ENCODE measurements at regions not wholly inside any gene's neighbourhood (a gene's known extent, or its start where the extent isn't known, plus 50 kb on each side); places are given as distances from the start of the nearest gene placed in this dataset.
"Not testable (repeated sequence)": the region's sequence is repeated elsewhere in the genome, so short reads cannot be mapped to it uniquely, and the experiment has no call there.

GRCh38 chr18:70634576-70635147 lies 345.8 kb downstream of the SOCS6 start:
- no peaks in the 10 kb centered on the region for H3K4me1 Mint-ChIP-seq
- no peaks in the 10 kb centered on the region for H3K36me3 Mint-ChIP-seq (ENCODE audit: low read depth)
- H3K9me3 Mint-ChIP-seq = peaks cover 3% of the 10 kb centered on the region
- no peaks in the 10 kb centered on the region for H3K27me3 Mint-ChIP-seq
- no peak overlapping the region for H3K27ac Mint-ChIP-seq
- no peak overlapping the region for H3K4me3 Mint-ChIP-seq
- ATAC-seq (replicated peaks) = no peak

DNA sequence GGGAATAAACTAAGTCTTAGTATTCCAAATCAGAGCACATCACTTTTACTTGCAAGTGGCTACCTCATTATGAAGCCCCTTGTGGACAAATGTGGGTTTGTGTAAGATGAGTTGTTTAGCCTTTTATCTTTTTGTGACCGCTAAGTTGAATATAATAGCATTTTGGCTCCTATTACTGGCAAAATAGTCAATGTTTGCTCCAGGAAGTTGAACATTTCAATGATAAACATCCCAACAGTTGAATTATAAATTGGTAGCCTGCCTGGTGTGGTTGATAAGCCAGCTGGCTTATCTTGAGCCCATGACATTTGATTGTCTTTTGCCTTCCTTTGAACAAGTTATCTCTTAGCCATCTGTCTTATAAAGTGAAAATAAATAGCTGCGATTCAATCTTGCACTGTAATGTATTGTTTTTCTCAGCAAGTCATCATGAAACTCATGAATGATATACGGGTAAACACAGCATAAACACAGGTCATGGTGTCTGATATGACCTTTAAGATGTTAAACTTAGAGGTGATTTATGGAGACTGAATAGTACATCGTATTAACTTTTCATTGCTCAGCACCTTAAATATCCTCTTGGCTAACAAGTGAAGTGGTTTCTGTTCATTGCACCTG lies 338.4 kb downstream of the SOCS6 start:
- Mint-ChIP-seq H3K27me3 (no peaks in the 10 kb centered on the region), H3K4me3 (no peak overlapping the region), H3K36me3 (ENCODE audit: low read depth) (no peaks in the 10 kb centered on the region), H3K27ac (no peak overlapping the region), H3K4me1 (peaks cover 6% of the 10 kb centered on the region), H3K9me3 (no peaks in the 10 kb centered on the region)
- no peak for ATAC-seq (replicated peaks)

DNA sequence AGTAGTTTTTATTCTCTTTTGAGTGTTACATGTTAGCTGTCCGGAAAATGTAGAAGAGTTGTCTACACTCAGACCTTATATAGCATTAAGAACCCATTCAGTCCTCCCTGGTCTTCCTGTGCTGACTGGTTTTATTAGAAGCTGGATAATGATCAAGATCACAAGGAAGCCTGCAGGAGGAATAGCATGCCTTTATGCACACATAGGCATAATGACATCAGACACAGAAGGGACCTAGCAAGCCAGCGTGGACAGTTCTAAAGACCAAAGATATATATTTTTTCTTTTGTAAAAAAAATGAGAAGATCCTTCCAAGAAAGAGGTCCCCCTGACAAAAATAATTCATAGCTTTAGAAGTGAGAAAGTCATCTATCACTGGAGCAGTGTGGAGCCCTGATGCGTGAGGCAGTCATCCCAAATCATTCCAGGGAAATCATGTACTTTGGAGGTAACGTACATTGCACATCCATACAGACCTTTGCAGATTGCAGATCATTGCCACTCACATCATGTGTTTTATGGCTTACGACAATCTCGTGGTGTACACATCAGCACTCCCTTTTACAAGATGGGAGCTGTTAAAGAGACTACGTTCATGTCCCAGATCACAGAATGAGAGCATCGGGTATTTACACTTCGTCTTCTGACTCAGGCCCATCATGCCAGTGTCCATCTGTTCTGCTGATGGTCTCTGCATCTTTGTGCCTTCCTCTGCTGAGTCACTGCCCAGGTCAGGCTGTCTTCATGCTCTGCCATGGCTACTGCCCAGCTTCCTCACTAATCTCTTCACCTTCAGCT lies 334.0 kb downstream of the SOCS6 start:
- peaks cover 32% of the 10 kb centered on the region for H3K4me1 Mint-ChIP-seq
- no peaks in the 10 kb centered on the region for H3K36me3 Mint-ChIP-seq (ENCODE audit: low read depth)
- no peaks in the 10 kb centered on the region for H3K27me3 Mint-ChIP-seq
- peaks cover 3% of the 10 kb centered on the region for H3K9me3 Mint-ChIP-seq
- no peak overlapping the region for H3K27ac Mint-ChIP-seq
- no peak overlapping the region for H3K4me3 Mint-ChIP-seq
- ATAC-seq (replicated peaks) = no peak

GRCh38 chr18:70621710-70622109 lies 332.9 kb downstream of the SOCS6 start:
- H3K9me3 Mint-ChIP-seq = peaks cover 3% of the 10 kb centered on the region
- H3K4me3 Mint-ChIP-seq = peak overlapping the region; percentile 74
- no peaks in the 10 kb centered on the region for H3K36me3 Mint-ChIP-seq (ENCODE audit: low read depth)
- H3K27ac Mint-ChIP-seq = peak overlapping the region; percentile 86
- no peaks in the 10 kb centered on the region for H3K27me3 Mint-ChIP-seq
- H3K4me1 Mint-ChIP-seq = peaks cover 32% of the 10 kb centered on the region
- ATAC-seq (replicated peaks) = peak; percentile 52

- no peaks in the 10 kb centered on the region for H3K27me3 Mint-ChIP-seq
- peak; percentile 53 for ATAC-seq (replicated peaks)
- H3K9me3 Mint-ChIP-seq = peaks cover 3% of the 10 kb centered on the region
- H3K36me3 Mint-ChIP-seq (ENCODE audit: low read depth) = no peaks in the 10 kb centered on the region
- H3K4me1 Mint-ChIP-seq = peaks cover 32% of the 10 kb centered on the region
- peak overlapping the region; percentile 86 for H3K27ac Mint-ChIP-seq
- H3K4me3 Mint-ChIP-seq = peak overlapping the region; percentile 74
Observed at GRCh38 chr18:70620837-70621612, 332.2 kb downstream of the SOCS6 start.

- Mint-ChIP-seq H3K27me3 (no peaks in the 10 kb centered on the region), H3K4me1 (peaks cover 26% of the 10 kb centered on the region), H3K36me3 (ENCODE audit: low read depth) (no peaks in the 10 kb centered on the region), H3K9me3 (peaks cover 3% of the 10 kb centered on the region), H3K4me3 (no peak overlapping the region), H3K27ac (no peak overlapping the region)
- ATAC-seq (replicated peaks) = no peak
Observed at GRCh38 chr18:70617020-70617763, 328.3 kb downstream of the SOCS6 start.

DNA sequence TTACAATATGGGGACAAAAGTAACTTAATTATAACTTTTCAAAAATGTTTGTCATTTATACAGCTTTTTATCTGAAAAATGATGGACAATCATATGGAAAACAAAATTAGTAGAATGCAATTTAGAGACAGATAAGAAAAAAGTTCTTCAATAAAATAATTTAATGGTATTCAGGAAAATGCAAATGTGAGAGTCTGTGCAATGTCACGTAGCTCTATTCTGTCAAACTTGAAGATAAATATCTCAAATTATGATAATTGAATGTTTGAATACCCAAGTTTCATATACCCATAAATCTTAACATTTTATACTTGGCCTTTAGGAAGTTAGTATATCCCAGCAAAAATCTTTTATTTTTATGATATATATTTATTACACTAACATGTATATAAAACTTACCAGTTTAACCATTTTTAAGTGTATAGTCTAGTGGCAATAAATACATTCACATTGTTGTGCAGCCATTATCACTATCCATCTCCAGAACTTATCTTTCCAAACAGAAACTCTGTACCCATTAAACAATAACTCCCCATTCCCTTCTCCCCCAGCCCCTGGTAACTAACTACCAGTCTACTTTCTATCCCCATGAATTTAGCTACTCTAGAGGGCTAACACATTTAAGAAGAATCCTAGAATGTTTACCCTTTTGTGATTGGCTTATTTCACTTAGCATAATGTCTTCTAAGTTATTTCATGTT lies 311.5 kb downstream of the SOCS6 start:
- H3K27me3 Mint-ChIP-seq = no peaks in the 10 kb centered on the region
- no peak overlapping the region for H3K4me3 Mint-ChIP-seq
- no peaks in the 10 kb centered on the region for H3K4me1 Mint-ChIP-seq
- H3K36me3 Mint-ChIP-seq (ENCODE audit: low read depth) = no peaks in the 10 kb centered on the region
- peaks cover 4% of the 10 kb centered on the region for H3K9me3 Mint-ChIP-seq
- no peak for ATAC-seq (replicated peaks)
- no peak overlapping the region for H3K27ac Mint-ChIP-seq

- no peaks in the 10 kb centered on the region for H3K9me3 Mint-ChIP-seq
- no peaks in the 10 kb centered on the region for H3K36me3 Mint-ChIP-seq (ENCODE audit: low read depth)
- no peak overlapping the region for H3K27ac Mint-ChIP-seq
- no peaks in the 10 kb centered on the region for H3K27me3 Mint-ChIP-seq
- H3K4me1 Mint-ChIP-seq = no peaks in the 10 kb centered on the region
- no peak for ATAC-seq (replicated peaks)
- no peak overlapping the region for H3K4me3 Mint-ChIP-seq
Observed at GRCh38 chr18:70598406-70598805, 309.6 kb downstream of the SOCS6 start.

DNA sequence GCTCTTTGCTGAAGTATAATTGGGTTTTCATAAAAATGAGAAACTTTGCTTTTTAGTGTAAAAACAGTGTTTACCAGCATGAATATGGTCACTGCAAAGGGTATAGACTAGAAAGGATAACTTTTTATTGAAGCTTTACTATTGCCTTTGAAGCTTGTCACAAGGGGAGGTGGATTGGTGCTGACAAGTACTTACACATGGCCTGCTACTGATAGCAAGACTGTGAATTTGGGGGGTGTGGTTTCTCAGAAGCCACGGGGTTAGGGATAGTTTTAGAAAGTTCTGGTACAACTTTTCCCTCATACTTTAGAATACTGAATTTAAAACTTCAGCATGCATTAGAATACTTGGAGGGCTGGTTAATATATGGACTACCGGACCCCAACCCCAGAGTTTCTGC lies 294.1 kb downstream of the SOCS6 start:
- ATAC-seq (replicated peaks) = no peak
- peaks cover 3% of the 10 kb centered on the region for H3K27me3 Mint-ChIP-seq
- H3K9me3 Mint-ChIP-seq = peaks cover 18% of the 10 kb centered on the region
- H3K4me1 Mint-ChIP-seq = no peaks in the 10 kb centered on the region
- no peak overlapping the region for H3K27ac Mint-ChIP-seq
- no peaks in the 10 kb centered on the region for H3K36me3 Mint-ChIP-seq (ENCODE audit: low read depth)
- no peak overlapping the region for H3K4me3 Mint-ChIP-seq

DNA sequence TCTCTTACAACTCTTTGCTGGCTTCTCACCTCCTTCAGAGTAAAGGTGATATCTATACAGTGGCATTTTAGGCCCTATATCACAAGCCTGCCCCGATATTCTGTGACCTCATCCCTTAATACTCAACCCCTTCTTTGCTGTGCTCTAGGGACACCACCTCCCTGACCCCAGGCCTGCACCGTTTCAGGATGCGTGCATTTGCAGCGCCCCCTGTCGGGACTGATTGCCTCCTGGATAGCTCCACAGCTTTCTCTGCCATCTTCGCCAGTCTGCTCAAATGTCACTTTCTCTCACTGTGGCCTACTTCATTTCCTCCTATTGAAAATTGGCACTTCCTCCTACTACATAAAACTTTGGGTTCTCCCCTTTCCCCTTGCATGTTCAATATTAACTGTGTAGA lies 289.6 kb downstream of the SOCS6 start:
- ATAC-seq (replicated peaks) = no peak
- Mint-ChIP-seq H3K9me3 (peaks cover 1% of the 10 kb centered on the region), H3K27me3 (peaks cover 3% of the 10 kb centered on the region), H3K27ac (no peak overlapping the region), H3K36me3 (ENCODE audit: low read depth) (no peaks in the 10 kb centered on the region), H3K4me1 (no peaks in the 10 kb centered on the region), H3K4me3 (no peak overlapping the region)

- peaks cover 3% of the 10 kb centered on the region for H3K27me3 Mint-ChIP-seq
- H3K4me3 Mint-ChIP-seq = no peak overlapping the region
- no peaks in the 10 kb centered on the region for H3K4me1 Mint-ChIP-seq
- H3K36me3 Mint-ChIP-seq (ENCODE audit: low read depth) = no peaks in the 10 kb centered on the region
- H3K27ac Mint-ChIP-seq = no peak overlapping the region
- peaks cover 6% of the 10 kb centered on the region for H3K9me3 Mint-ChIP-seq
- no peak for ATAC-seq (replicated peaks)
Observed at GRCh38 chr18:70577023-70577420, 288.2 kb downstream of the SOCS6 start.

GRCh38 chr18:70576276-70577022 lies 287.6 kb downstream of the SOCS6 start:
- Mint-ChIP-seq H3K4me1 (no peaks in the 10 kb centered on the region), H3K27me3 (peaks cover 3% of the 10 kb centered on the region), H3K4me3 (no peak overlapping the region), H3K9me3 (peaks cover 6% of the 10 kb centered on the region), H3K27ac (no peak overlapping the region), H3K36me3 (ENCODE audit: low read depth) (no peaks in the 10 kb centered on the region)
- ATAC-seq (replicated peaks) = no peak

DNA sequence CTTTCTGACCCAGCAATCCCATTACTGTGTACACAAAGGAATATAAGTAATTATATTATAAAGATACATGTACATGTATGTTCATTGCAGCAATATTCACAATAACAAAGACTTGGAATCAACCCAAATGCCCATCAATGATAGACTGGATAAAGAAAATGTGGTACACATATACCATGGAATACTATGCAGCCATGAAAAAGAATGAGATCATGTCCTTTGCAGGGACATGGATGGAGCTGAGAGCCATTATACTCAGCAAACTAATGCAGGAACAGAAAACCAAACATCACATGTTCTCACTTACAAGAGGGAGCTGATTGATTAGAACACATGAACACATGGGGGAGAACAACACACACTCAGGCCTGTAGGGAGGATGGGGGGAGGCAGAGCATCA lies 286.1 kb downstream of the SOCS6 start:
- H3K27ac Mint-ChIP-seq; ATAC-seq (replicated peaks); H3K4me1 Mint-ChIP-seq; H3K4me3 Mint-ChIP-seq; H3K36me3 Mint-ChIP-seq (ENCODE audit: low read depth); H3K9me3 Mint-ChIP-seq; H3K27me3 Mint-ChIP-seq: not testable (repeated sequence)

Data from activated T-helper 17 cell treated with anti-CD3 and anti-CD28 coated beads, Interleukin-2, amount 50 U/mL, for 72 hours (primary cell).